Chondrocyte (in vitro differentiated cells): ENCODE measurements at regions not wholly inside any gene's neighbourhood (a gene's known extent, or its start where the extent isn't known, plus 50 kb on each side); places are given as distances from the start of the nearest gene placed in this dataset.

Experiments used
- DNase-seq: peaks from one replicate; pipeline ENCODE4 v3.0.0; 2021; ENCODE audit warnings: mixed read lengths, low spot score
- H3K27ac Mint-ChIP-seq: one replicate; pipeline ENCODE4 v1.8.0; 2021; ENCODE audit warnings: mild to moderate bottlenecking, moderate library complexity, mixed read lengths; ENCODE audit not compliant: unreplicated experiment
- H3K27me3 Mint-ChIP-seq: 2 replicates; pipeline ENCODE4 v1.8.0; 2021; ENCODE audit warnings: low read depth, mixed read lengths
- H3K36me3 Mint-ChIP-seq: 2 replicates; pipeline ENCODE4 v1.8.0; 2021; ENCODE audit warnings: low read depth, mixed read lengths
- H3K4me1 Mint-ChIP-seq: 2 replicates; pipeline ENCODE4 v1.8.0; 2021; ENCODE audit warnings: low read depth, mild to moderate bottlenecking, mixed read lengths
- H3K4me3 Mint-ChIP-seq: one replicate; pipeline ENCODE4 v1.8.0; 2021; ENCODE audit warnings: mild to moderate bottlenecking, moderate library complexity, mixed read lengths; ENCODE audit not compliant: unreplicated experiment
- H3K9me3 Mint-ChIP-seq: 2 replicates; pipeline ENCODE4 v1.8.0; 2021; ENCODE audit warnings: low read depth, mixed read lengths
- TF ChIP-seq, protein P1 (sequence below): fragments of 200-600 bp; sonication (generic); IDR thresholded peaks from 2 replicates; pipeline ENCODE4 v1.5.0; 2021; ENCODE audit warnings: antibody characterized with exemption, mild to moderate bottlenecking, moderate library complexity

GRCh38 chr2:236975766-236976165 is 109.9 kb upstream of the COPS8 start:
- H3K36me3 Mint-ChIP-seq = no peaks in the 10 kb centered on the region
- H3K9me3 Mint-ChIP-seq = no peaks in the 10 kb centered on the region
- TF ChIP-seq, protein P1, sequence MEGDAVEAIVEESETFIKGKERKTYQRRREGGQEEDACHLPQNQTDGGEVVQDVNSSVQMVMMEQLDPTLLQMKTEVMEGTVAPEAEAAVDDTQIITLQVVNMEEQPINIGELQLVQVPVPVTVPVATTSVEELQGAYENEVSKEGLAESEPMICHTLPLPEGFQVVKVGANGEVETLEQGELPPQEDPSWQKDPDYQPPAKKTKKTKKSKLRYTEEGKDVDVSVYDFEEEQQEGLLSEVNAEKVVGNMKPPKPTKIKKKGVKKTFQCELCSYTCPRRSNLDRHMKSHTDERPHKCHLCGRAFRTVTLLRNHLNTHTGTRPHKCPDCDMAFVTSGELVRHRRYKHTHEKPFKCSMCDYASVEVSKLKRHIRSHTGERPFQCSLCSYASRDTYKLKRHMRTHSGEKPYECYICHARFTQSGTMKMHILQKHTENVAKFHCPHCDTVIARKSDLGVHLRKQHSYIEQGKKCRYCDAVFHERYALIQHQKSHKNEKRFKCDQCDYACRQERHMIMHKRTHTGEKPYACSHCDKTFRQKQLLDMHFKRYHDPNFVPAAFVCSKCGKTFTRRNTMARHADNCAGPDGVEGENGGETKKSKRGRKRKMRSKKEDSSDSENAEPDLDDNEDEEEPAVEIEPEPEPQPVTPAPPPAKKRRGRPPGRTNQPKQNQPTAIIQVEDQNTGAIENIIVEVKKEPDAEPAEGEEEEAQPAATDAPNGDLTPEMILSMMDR = no peak
- H3K27me3 Mint-ChIP-seq = peaks cover 5% of the 10 kb centered on the region
- no peak overlapping the region for H3K27ac Mint-ChIP-seq
- no peak for DNase-seq
- H3K4me1 Mint-ChIP-seq = peaks cover 12% of the 10 kb centered on the region
- no peak overlapping the region for H3K4me3 Mint-ChIP-seq

GRCh38 chr2:236976266-236977062 is 109.2 kb upstream of the COPS8 start:
- Mint-ChIP-seq H3K4me1 (peaks cover 12% of the 10 kb centered on the region), H3K27ac (no peak overlapping the region), H3K36me3 (no peaks in the 10 kb centered on the region), H3K9me3 (no peaks in the 10 kb centered on the region), H3K4me3 (no peak overlapping the region), H3K27me3 (peaks cover 5% of the 10 kb centered on the region)
- TF ChIP-seq, protein P1 = no peak
- DNase-seq = no peak

- Mint-ChIP-seq H3K4me3 (no peak overlapping the region), H3K4me1 (peaks cover 12% of the 10 kb centered on the region), H3K27ac (no peak overlapping the region), H3K27me3 (peaks cover 5% of the 10 kb centered on the region), H3K36me3 (no peaks in the 10 kb centered on the region), H3K9me3 (no peaks in the 10 kb centered on the region)
- no peak for DNase-seq
- TF ChIP-seq, protein P1 = no peak
Measured at GRCh38 chr2:236977063-236977851, 108.4 kb upstream of the COPS8 start.

DNA sequence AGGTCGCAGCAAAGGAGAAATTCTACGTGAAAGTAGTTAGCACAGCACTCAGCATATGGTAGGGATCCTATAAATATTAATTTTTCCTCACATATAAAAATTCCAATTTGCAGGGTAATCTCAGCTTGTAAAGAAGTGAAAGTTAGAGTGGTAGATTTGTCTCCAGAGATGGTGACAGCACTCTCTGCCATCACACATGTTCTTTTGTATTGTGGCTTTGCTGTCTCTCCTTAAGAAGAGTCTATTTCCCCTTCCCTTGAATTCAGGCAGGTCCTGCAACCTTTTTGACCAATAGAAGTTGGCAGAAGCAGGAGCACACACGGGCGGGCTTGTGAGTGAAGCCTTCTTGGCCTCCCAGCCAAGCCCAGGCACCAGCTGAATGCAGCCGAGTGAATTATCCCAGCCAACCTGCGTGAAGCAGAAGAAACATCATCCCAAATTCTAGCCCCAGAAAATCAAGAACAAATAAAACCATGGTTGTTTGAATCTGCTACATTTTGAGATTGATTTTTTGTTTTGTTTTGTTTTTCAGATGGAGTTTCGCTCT is 107.8 kb upstream of the COPS8 start:
- no peak overlapping the region for H3K4me3 Mint-ChIP-seq
- H3K4me1 Mint-ChIP-seq = peaks cover 5% of the 10 kb centered on the region
- no peak overlapping the region for H3K27ac Mint-ChIP-seq
- H3K36me3 Mint-ChIP-seq = peaks cover 4% of the 10 kb centered on the region
- TF ChIP-seq, protein P1 = no peak
- H3K27me3 Mint-ChIP-seq = peaks cover 5% of the 10 kb centered on the region
- no peak for DNase-seq
- H3K9me3 Mint-ChIP-seq = peaks cover 6% of the 10 kb centered on the region

- Mint-ChIP-seq H3K4me1 (no peaks in the 10 kb centered on the region), H3K9me3 (peaks cover 23% of the 10 kb centered on the region), H3K36me3 (peaks cover 7% of the 10 kb centered on the region), H3K4me3 (no peak overlapping the region), H3K27ac (no peak overlapping the region), H3K27me3 (peaks cover 5% of the 10 kb centered on the region)
- TF ChIP-seq, protein P1 = no peak
- no peak for DNase-seq
Measured at GRCh38 chr2:236979664-236980063, 106.0 kb upstream of the COPS8 start.
